Neural cell (in vitro differentiated cells): ENCODE measurements at regions not wholly inside any gene's neighbourhood (a gene's known extent, or its start where the extent isn't known, plus 50 kb on each side); places are given as distances from the start of the nearest gene placed in this dataset.

Experiments
- H2AFZ ChIP-seq: fragments of 200-600, 300-800 bp; sonication (generic), shearing (Covaris generic); 2 replicates; pipeline ENCODE4 v1.6.0; 2014; ENCODE audit warnings: low read depth, mild to moderate bottlenecking, antibody characterized with exemption, low read length, moderate library complexity
- H3F3A ChIP-seq: fragments of 200-600 bp; shearing (Covaris generic); 2 replicates; pipeline ENCODE4 v1.6.1; 2016; ENCODE audit warnings: mild to moderate bottlenecking, moderate library complexity, mixed read lengths, antibody characterized with exemption, low read length; ENCODE audit not compliant: insufficient read depth, poor library complexity, severe bottlenecking
- H3K27ac ChIP-seq: fragments of 200-600, 300-800 bp; sonication (generic), shearing (Covaris generic); 2 replicates; pipeline ENCODE4 v1.5.1; 2014; ENCODE audit warnings: mild to moderate bottlenecking, low read length, moderate library complexity
- H3K27me3 ChIP-seq: fragments of 300-800, 200-600 bp; sonication (generic), shearing (Covaris generic); 2 replicates; pipeline ENCODE4 v1.6.0; 2014; ENCODE audit warnings: mild to moderate bottlenecking, low read depth, low read length, moderate library complexity; ENCODE audit not compliant: insufficient read depth
- H3K36me3 ChIP-seq: fragments of 300-800, 200-600 bp; sonication (generic), shearing (Covaris generic); 2 replicates; pipeline ENCODE4 v1.5.1; 2014; ENCODE audit warnings: mild to moderate bottlenecking, antibody characterized with exemption, low read length, moderate library complexity; ENCODE audit not compliant: insufficient read depth
- H3K4me2 ChIP-seq: fragments of 300-800, 200-600 bp; sonication (generic), shearing (Covaris generic); 2 replicates; pipeline ENCODE4 v1.6.0; 2014; ENCODE audit warnings: mild to moderate bottlenecking, low read length
- H3K4me3 ChIP-seq: fragments of 300-800, 200-600 bp; sonication (generic), shearing (Covaris generic); 2 replicates; pipeline ENCODE4 v1.5.1; 2014; ENCODE audit warnings: mild to moderate bottlenecking, low read length, moderate library complexity
- H3K79me2 ChIP-seq: fragments of 200-600 bp; shearing (Covaris generic); replicated peaks from 2 replicates; pipeline ENCODE4 v1.6.0; 2014; ENCODE audit warnings: mild to moderate bottlenecking, low read length, moderate library complexity; ENCODE audit not compliant: insufficient read depth
- H3K9ac ChIP-seq: fragments of 300-800, 200-600 bp; sonication (generic), shearing (Covaris generic); 2 replicates; pipeline ENCODE4 v1.6.1; 2016; ENCODE audit warnings: mild to moderate bottlenecking, low read length, mixed read lengths
- H3K9me2 ChIP-seq: fragments of 200-600 bp; shearing (Covaris generic); 2 replicates; pipeline ENCODE4 v1.6.1; 2016; ENCODE audit warnings: mild to moderate bottlenecking, low read length, mixed read lengths; ENCODE audit not compliant: insufficient read depth
- H3K9me3 ChIP-seq: fragments of 200-600, 300-800 bp; sonication (generic), shearing (Covaris generic); 2 replicates; pipeline ENCODE4 v1.6.1; 2016; ENCODE audit warnings: mild to moderate bottlenecking, mixed run types, low read length, moderate library complexity, mixed read lengths
- H4K20me1 ChIP-seq: fragments of 200-600 bp; shearing (Covaris generic); 2 replicates; pipeline ENCODE4 v1.6.1; 2016; ENCODE audit warnings: mild to moderate bottlenecking, mixed run types; ENCODE audit not compliant: insufficient read depth
- EP300 ChIP-seq: fragments of 450-650 bp; conservative IDR thresholded peaks from 2 replicates; pipeline ENCODE4 v1.6.1; 2014; ENCODE audit warnings: antibody characterized with exemption, mild to moderate bottlenecking, moderate library complexity; ENCODE audit not compliant: poor library complexity, severe bottlenecking
- EZH2 ChIP-seq: fragments of 200-600, 300-800 bp; shearing (Covaris generic), sonication (generic); IDR thresholded peaks from 2 replicates; pipeline ENCODE4 v1.6.1; 2014; ENCODE audit warnings: antibody characterized with exemption, low read length, borderline replicate concordance, mild to moderate bottlenecking; ENCODE audit not compliant: insufficient read depth, poor library complexity, severe bottlenecking
- MXI1 ChIP-seq: fragments of 450-650 bp; conservative IDR thresholded peaks from 2 replicates; pipeline ENCODE4 v1.6.1; 2014; ENCODE audit warnings: antibody characterized with exemption, mild to moderate bottlenecking; ENCODE audit not compliant: poor library complexity, severe bottlenecking
- POLR2AphosphoS5 ChIP-seq: IDR thresholded peaks from 2 replicates; pipeline ENCODE4 v1.6.1; 2012
- RAD21 ChIP-seq: fragments of 450-650 bp; conservative IDR thresholded peaks from 2 replicates; pipeline ENCODE4 v1.6.1; 2014; ENCODE audit warnings: antibody characterized with exemption, mild to moderate bottlenecking, moderate library complexity
- SMC3 ChIP-seq: fragments of 450-650 bp; conservative IDR thresholded peaks from 2 replicates; pipeline ENCODE4 v1.6.1; 2014; ENCODE audit warnings: antibody characterized with exemption, mild to moderate bottlenecking, moderate library complexity; ENCODE audit not compliant: poor library complexity
- TAF1 ChIP-seq: IDR thresholded peaks from 2 replicates; pipeline ENCODE4 v1.6.1; 2012; ENCODE audit warnings: low read depth
- TF ChIP-seq, protein P1 (sequence below): IDR thresholded peaks from 2 replicates; pipeline ENCODE4 v1.6.1; 2012; ENCODE audit warnings: borderline replicate concordance
- TF ChIP-seq, protein P2 (sequence below): fragments of 450-650 bp; IDR thresholded peaks from 2 replicates; pipeline ENCODE4 v1.5.1; 2014; ENCODE audit warnings: antibody characterized with exemption, mild to moderate bottlenecking, moderate library complexity; ENCODE audit not compliant: poor library complexity, severe bottlenecking

DNA sequence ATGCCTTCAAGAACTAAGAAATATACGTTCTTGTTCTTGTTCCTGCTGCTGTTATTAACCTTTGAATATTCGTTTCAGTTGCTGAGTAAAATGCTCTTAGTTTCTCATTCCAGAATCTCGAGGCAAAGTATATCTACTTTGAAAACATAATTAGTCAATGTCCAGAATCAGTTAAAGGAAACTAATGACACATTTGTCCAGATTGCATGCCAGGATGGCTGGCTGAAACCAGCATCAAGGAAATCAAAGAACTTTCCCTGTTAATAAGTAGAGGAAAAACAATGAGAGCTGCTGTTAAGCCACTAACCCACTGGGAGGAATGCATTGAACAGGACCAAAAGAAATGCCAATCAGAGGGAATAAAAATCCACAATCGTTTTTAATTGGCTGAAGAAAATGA is 196.9 kb downstream of the ALDH8A1 start:
- H3K4me2 ChIP-seq = no peak overlapping the region
- no peak overlapping the region for H3K4me3 ChIP-seq
- H3K27ac ChIP-seq = no peak overlapping the region
- no peaks in the 10 kb centered on the region for H3F3A ChIP-seq
- TF ChIP-seq EP300 (no peak), POLR2AphosphoS5 (no peak), EZH2 (no peak), RAD21 (no peak), MXI1 (no peak), SMC3 (no peak), TAF1 (no peak)
- TF ChIP-seq, protein P1, sequence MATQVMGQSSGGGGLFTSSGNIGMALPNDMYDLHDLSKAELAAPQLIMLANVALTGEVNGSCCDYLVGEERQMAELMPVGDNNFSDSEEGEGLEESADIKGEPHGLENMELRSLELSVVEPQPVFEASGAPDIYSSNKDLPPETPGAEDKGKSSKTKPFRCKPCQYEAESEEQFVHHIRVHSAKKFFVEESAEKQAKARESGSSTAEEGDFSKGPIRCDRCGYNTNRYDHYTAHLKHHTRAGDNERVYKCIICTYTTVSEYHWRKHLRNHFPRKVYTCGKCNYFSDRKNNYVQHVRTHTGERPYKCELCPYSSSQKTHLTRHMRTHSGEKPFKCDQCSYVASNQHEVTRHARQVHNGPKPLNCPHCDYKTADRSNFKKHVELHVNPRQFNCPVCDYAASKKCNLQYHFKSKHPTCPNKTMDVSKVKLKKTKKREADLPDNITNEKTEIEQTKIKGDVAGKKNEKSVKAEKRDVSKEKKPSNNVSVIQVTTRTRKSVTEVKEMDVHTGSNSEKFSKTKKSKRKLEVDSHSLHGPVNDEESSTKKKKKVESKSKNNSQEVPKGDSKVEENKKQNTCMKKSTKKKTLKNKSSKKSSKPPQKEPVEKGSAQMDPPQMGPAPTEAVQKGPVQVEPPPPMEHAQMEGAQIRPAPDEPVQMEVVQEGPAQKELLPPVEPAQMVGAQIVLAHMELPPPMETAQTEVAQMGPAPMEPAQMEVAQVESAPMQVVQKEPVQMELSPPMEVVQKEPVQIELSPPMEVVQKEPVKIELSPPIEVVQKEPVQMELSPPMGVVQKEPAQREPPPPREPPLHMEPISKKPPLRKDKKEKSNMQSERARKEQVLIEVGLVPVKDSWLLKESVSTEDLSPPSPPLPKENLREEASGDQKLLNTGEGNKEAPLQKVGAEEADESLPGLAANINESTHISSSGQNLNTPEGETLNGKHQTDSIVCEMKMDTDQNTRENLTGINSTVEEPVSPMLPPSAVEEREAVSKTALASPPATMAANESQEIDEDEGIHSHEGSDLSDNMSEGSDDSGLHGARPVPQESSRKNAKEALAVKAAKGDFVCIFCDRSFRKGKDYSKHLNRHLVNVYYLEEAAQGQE = no peak
- TF ChIP-seq, protein P2, sequence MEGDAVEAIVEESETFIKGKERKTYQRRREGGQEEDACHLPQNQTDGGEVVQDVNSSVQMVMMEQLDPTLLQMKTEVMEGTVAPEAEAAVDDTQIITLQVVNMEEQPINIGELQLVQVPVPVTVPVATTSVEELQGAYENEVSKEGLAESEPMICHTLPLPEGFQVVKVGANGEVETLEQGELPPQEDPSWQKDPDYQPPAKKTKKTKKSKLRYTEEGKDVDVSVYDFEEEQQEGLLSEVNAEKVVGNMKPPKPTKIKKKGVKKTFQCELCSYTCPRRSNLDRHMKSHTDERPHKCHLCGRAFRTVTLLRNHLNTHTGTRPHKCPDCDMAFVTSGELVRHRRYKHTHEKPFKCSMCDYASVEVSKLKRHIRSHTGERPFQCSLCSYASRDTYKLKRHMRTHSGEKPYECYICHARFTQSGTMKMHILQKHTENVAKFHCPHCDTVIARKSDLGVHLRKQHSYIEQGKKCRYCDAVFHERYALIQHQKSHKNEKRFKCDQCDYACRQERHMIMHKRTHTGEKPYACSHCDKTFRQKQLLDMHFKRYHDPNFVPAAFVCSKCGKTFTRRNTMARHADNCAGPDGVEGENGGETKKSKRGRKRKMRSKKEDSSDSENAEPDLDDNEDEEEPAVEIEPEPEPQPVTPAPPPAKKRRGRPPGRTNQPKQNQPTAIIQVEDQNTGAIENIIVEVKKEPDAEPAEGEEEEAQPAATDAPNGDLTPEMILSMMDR = no peak
- H3K9ac ChIP-seq = no peak overlapping the region
- H2AFZ ChIP-seq = no peak overlapping the region
- no peaks in the 10 kb centered on the region for H3K9me3 ChIP-seq
- no peaks in the 10 kb centered on the region for H3K27me3 ChIP-seq
- H4K20me1 ChIP-seq = no peaks in the 10 kb centered on the region
- no peaks in the 10 kb centered on the region for H3K9me2 ChIP-seq
- no peaks in the 10 kb centered on the region for H3K79me2 ChIP-seq
- H3K36me3 ChIP-seq = no peaks in the 10 kb centered on the region

DNA sequence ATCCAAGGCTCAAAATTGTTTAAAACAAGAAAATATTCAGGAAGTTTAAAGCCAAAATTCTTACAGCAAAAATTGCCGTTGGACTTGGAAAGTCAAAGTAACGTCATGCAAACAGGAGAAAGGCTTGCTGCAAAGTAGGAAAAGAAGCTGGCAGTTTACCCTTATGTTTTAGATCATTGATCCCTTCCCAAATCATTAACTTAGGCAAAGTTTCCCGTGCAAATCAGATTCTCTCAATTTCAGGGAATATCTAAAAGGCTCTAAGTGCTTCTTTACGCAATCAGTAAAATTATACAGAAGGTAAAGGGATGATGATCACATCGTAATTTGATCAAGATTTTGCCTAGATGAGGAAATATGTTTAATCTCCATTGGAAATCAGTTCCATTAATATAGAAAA is 197.5 kb downstream of the ALDH8A1 start:
- H3K27me3 ChIP-seq = no peaks in the 10 kb centered on the region
- no peaks in the 10 kb centered on the region for H3K9me2 ChIP-seq
- no peaks in the 10 kb centered on the region for H3K79me2 ChIP-seq
- TF ChIP-seq POLR2AphosphoS5 = no peak
- TF ChIP-seq RAD21 = no peak
- no peak for TF ChIP-seq MXI1
- TF ChIP-seq, protein P2 = no peak
- no peak for TF ChIP-seq EZH2
- TF ChIP-seq EP300 = no peak
- no peak for TF ChIP-seq SMC3
- no peak for TF ChIP-seq TAF1
- TF ChIP-seq, protein P1 = no peak
- no peaks in the 10 kb centered on the region for H3K36me3 ChIP-seq
- H2AFZ ChIP-seq = no peak overlapping the region
- H4K20me1 ChIP-seq = no peaks in the 10 kb centered on the region
- H3K27ac ChIP-seq = no peak overlapping the region
- no peak overlapping the region for H3K4me3 ChIP-seq
- no peaks in the 10 kb centered on the region for H3F3A ChIP-seq
- no peaks in the 10 kb centered on the region for H3K9me3 ChIP-seq
- H3K4me2 ChIP-seq = no peak overlapping the region
- no peak overlapping the region for H3K9ac ChIP-seq
